IMR-90 (cell line): ENCODE measurements at regions not wholly inside any gene's neighbourhood (a gene's known extent, or its start where the extent isn't known, plus 50 kb on each side); places are given as distances from the start of the nearest gene placed in this dataset.

Source experiments
- ATAC-seq: fragments of 200-7000 bp; cut with Tn5 transposase; 2 replicates; pipeline ENCODE4 v1.9.1; 2020; ENCODE audit warnings: low read depth, mild to moderate bottlenecking, moderate library complexity
- BruUV-seq: library from RNA; stranded (reverse); fragments of 400-500 nt; replicated peaks from 2 replicates; lab custom pipeline; 2021; lab: Mats Ljungman, UMichigan
- CTCF ChIA-PET: fragments of 300-600 bp; formaldehyde crosslinking; extraction: SDS; loops from one replicate; lab custom pipeline; 2021; ENCODE audit warnings: antibody characterized with exemption; lab: Yijun Ruan, JAX
- POLR2A ChIA-PET: fragments of 300-600 bp; sonication (Branson Sonifier 250); formaldehyde crosslinking; loops from one replicate; lab custom pipeline; 2022; ENCODE audit warnings: antibody characterized with exemption; ENCODE audit not compliant: unreplicated experiment; lab: Charles Lee
- DNase-seq: peaks from one replicate; pipeline ENCODE4 v3.0.0; 2013
- H2AFZ ChIP-seq: replicated peaks from 2 replicates; pipeline ENCODE3; 2013; ENCODE audit warnings: low read length, mild to moderate bottlenecking; ENCODE audit not compliant: poor library complexity
- H2AK5ac ChIP-seq: 2 replicates; pipeline ENCODE4 v1.6.1; 2013; ENCODE audit warnings: low read depth, low read length, inconsistent platforms
- H2AK9ac ChIP-seq: replicated peaks from 2 replicates; pipeline ENCODE3; 2013; ENCODE audit warnings: mild to moderate bottlenecking, low read depth, low read length, moderate library complexity; ENCODE audit not compliant: poor library complexity
- H2BK120ac ChIP-seq: 2 replicates; pipeline ENCODE4 v1.6.1; 2013; ENCODE audit warnings: low read depth, low read length, inconsistent platforms
- H2BK15ac ChIP-seq: 3 replicates; pipeline ENCODE4 v1.6.1; 2013; ENCODE audit warnings: low read depth, low read length, inconsistent platforms
- H2BK20ac ChIP-seq: 2 replicates; pipeline ENCODE4 v1.6.1; 2013; ENCODE audit warnings: low read depth, mild to moderate bottlenecking, inconsistent platforms, low read length, moderate library complexity
- H2BK5ac ChIP-seq: 2 replicates; pipeline ENCODE4 v1.6.1; 2013; ENCODE audit warnings: mild to moderate bottlenecking, low read depth, low read length, inconsistent platforms; ENCODE audit not compliant: poor library complexity, severe bottlenecking
- H3K14ac ChIP-seq: replicated peaks from 2 replicates; pipeline ENCODE4 v1.6.1; 2013; ENCODE audit warnings: low read depth, low read length, inconsistent platforms
- H3K18ac ChIP-seq: 2 replicates; pipeline ENCODE4 v1.6.1; 2013; ENCODE audit warnings: low read depth, low read length, control low read depth
- H3K23ac ChIP-seq: 2 replicates; pipeline ENCODE4 v1.6.1; 2013; ENCODE audit warnings: low read depth, low read length, inconsistent platforms
- H3K27ac ChIP-seq: 2 replicates; pipeline ENCODE4 v1.5.1; 2013; ENCODE audit warnings: mild to moderate bottlenecking, control low read depth, low read length; ENCODE audit not compliant: insufficient read depth
- H3K27me3 ChIP-seq: 2 replicates; pipeline ENCODE4 v1.6.1; 2013; ENCODE audit warnings: low read length; ENCODE audit not compliant: control insufficient read depth, insufficient read depth
- H3K36me3 ChIP-seq: 2 replicates; pipeline ENCODE4 v1.6.1; 2013; ENCODE audit warnings: low read length, mixed read lengths; ENCODE audit not compliant: control insufficient read depth, insufficient read depth
- H3K4ac ChIP-seq: 2 replicates; pipeline ENCODE4 v1.6.1; 2013; ENCODE audit warnings: low read depth, low read length, inconsistent platforms
- H3K4me1 ChIP-seq: 2 replicates; pipeline ENCODE4 v1.6.1; 2013; ENCODE audit warnings: low read length, mixed read lengths; ENCODE audit not compliant: control insufficient read depth, insufficient read depth
- H3K4me2 ChIP-seq: 2 replicates; pipeline ENCODE4 v1.6.1; 2013; ENCODE audit warnings: low read depth, mild to moderate bottlenecking, control low read depth, low read length, moderate library complexity
- H3K4me3 ChIP-seq: 2 replicates; pipeline ENCODE4 v1.5.1; 2013; ENCODE audit warnings: low read depth, mild to moderate bottlenecking, control low read depth, low read length, moderate library complexity; ENCODE audit not compliant: insufficient read depth
- H3K56ac ChIP-seq: 2 replicates; pipeline ENCODE4 v1.6.1; 2013; ENCODE audit warnings: low read length, inconsistent platforms; ENCODE audit not compliant: insufficient read depth; ENCODE audit errors: extremely low read depth
- H3K79me1 ChIP-seq, 2 experiments: 2 replicates each; pipeline ENCODE4 v1.6.1; 2013; ENCODE audit warnings: low read length in 2 of 2, inconsistent platforms in 1 of 2, low read depth in 1 of 2
- H3K9ac ChIP-seq: 2 replicates; pipeline ENCODE4 v1.6.1; 2013; ENCODE audit warnings: low read depth, low read length, control low read depth
- H3K9me1 ChIP-seq: 2 replicates; pipeline ENCODE4 v1.6.1; 2013; ENCODE audit warnings: low read length, inconsistent platforms; ENCODE audit not compliant: insufficient read depth
- H3K9me3 ChIP-seq: 2 replicates; pipeline ENCODE4 v1.6.1; 2013; ENCODE audit warnings: low read length; ENCODE audit not compliant: control insufficient read depth, insufficient read depth
- H4K20me1 ChIP-seq: 2 replicates; pipeline ENCODE4 v1.6.1; 2013; ENCODE audit warnings: low read length, inconsistent platforms; ENCODE audit not compliant: insufficient read depth
- H4K5ac ChIP-seq: 2 replicates; pipeline ENCODE4 v1.6.1; 2013; ENCODE audit warnings: mild to moderate bottlenecking, low read depth, low read length, control low read depth
- H4K8ac ChIP-seq, 2 experiments: 2 replicates each; pipeline ENCODE4 v1.6.1; 2013; ENCODE audit warnings: low read depth in 2 of 2, low read length in 2 of 2, control low read depth in 1 of 2, inconsistent platforms in 1 of 2
- H4K91ac ChIP-seq: 2 replicates; pipeline ENCODE4 v1.6.1; 2013; ENCODE audit warnings: low read depth, low read length, inconsistent platforms; ENCODE audit not compliant: insufficient read depth
- FOS ChIP-seq: fragments of 150-350 bp; IDR thresholded peaks from 2 replicates; pipeline ENCODE4 v1.6.1; 2016; ENCODE audit warnings: low read depth, low read length
- MAZ ChIP-seq: IDR thresholded peaks from 2 replicates; pipeline ENCODE4 v1.6.1; 2012; ENCODE audit warnings: low read depth, mild to moderate bottlenecking, low read length, improper control_type of control experiment, moderate library complexity, borderline replicate concordance
- RCOR1 ChIP-seq: IDR thresholded peaks from 2 replicates; pipeline ENCODE4 v1.6.1; 2012; ENCODE audit warnings: mild to moderate bottlenecking, low read length, improper control_type of control experiment; ENCODE audit not compliant: insufficient replicate concordance
- RFX5 ChIP-seq: IDR thresholded peaks from 2 replicates; pipeline ENCODE4 v1.8.0; 2012; ENCODE audit warnings: low read depth, mild to moderate bottlenecking, low read length, moderate library complexity
- SMC3 ChIP-seq: fragments of 150-350 bp; IDR thresholded peaks from 2 replicates; pipeline ENCODE4 v1.6.1; 2016; ENCODE audit warnings: low read depth, mild to moderate bottlenecking, antibody characterized with exemption, low read length, moderate library complexity
- WGBS, 2 experiments: methylation state at CpG; one replicate each; pipeline versions ENCODE4 v1.1.5 to v1.1.7; 2013; ENCODE audit warnings: missing lambda C conversion rate in 2 of 2; ENCODE audit not compliant: insufficient read length in 1 of 2; ENCODE audit errors: extremely low coverage in 2 of 2; 5-methylcytosine and 5-hydroxymethylcytosine counted together
- dilution Hi-C: fragments of 300-500 bp; cut with HindIII; formaldehyde crosslinking; loops from one replicate; pipeline ENCODE4 v1.14.3; 2018; ENCODE audit warnings: low sequenced_read_pairs; ENCODE audit not compliant: unreplicated experiment
- in situ Hi-C: fragments of 300-500 bp; cut with MboI; formaldehyde crosslinking; loops from 3 replicates; pipeline ENCODE4 v1.14.3; 2019; ENCODE audit warnings: low sequenced_read_pairs, inconsistent platforms, mixed read lengths
- intact Hi-C: fragments of 100-400 bp; cut with micrococcal nuclease; formaldehyde crosslinking; loops from 2 replicates; pipeline ENCODE4 v1.10.0; 2022
- TF ChIP-seq, protein P1 (sequence below): fragments of 150-350 bp; IDR thresholded peaks from 2 replicates; pipeline ENCODE4 v1.6.1; 2016; ENCODE audit warnings: low read depth, mild to moderate bottlenecking, low read length, moderate library complexity, borderline replicate concordance

DNA sequence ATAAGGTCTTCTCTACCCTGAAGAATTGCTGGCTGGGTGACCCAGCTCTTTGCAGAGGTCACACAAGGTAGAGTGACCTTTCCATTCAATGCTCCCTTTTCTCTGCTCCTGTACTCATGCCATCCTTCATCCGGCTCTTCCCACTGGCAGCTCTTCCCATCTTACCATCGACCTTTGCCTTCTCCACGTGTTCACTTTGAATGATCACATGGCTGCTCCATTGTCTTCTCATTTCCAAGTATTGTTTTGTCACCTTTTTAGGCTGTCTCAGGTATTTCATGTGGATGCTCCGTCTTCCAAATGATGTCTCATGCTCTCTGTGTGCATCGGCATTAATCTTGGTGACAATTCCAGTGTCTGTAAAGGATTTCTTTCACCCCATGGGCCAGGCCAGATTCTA lies 76.6 kb upstream of the ONECUT1 start:
- Histone ChIP-seq H3K9me3 (peaks cover 5% of the 10 kb centered on the region; the same call in 1 of the 2 replicates), H3K4ac (no peak overlapping the region), H3K4me1 (no peaks in the 10 kb centered on the region), H2BK20ac (no peak overlapping the region), H2AK5ac (no peak overlapping the region), H3K56ac (no peak overlapping the region), H3K36me3 (no peaks in the 10 kb centered on the region), H3K9me1 (no peaks in the 10 kb centered on the region), H3K23ac (no peak overlapping the region), H2AFZ (no peak overlapping the region), H4K8ac (no peak overlapping the region), H3K14ac (no peak overlapping the region), H3K27ac (no peak overlapping the region), H3K4me3 (no peak overlapping the region), H3K9ac (no peak overlapping the region), H2BK5ac (no peak overlapping the region), H3K4me2 (no peak overlapping the region), H4K91ac (no peak overlapping the region), H3K18ac (no peak overlapping the region), H4K5ac (no peak overlapping the region), H2BK120ac (no peak overlapping the region), H4K20me1 (no peaks in the 10 kb centered on the region), H2AK9ac (no peak overlapping the region), H3K27me3 (no peaks in the 10 kb centered on the region), H3K79me1 (no peaks in the 10 kb centered on the region), H2BK15ac (no peak overlapping the region)
- ATAC-seq (no peak), DNase-seq (no peak)
- dilution Hi-C loops = no loop called here
- CTCF ChIA-PET = interaction anchor here (0.6 kb wide), 1 partner anchor 1224 kb away, joined by 4 read pairs; no protein-coding TSS in a partner anchor
- BruUV-seq = no TSS peak
- no peak for TF ChIP-seq SMC3
- TF ChIP-seq FOS = no peak
- TF ChIP-seq, protein P1, sequence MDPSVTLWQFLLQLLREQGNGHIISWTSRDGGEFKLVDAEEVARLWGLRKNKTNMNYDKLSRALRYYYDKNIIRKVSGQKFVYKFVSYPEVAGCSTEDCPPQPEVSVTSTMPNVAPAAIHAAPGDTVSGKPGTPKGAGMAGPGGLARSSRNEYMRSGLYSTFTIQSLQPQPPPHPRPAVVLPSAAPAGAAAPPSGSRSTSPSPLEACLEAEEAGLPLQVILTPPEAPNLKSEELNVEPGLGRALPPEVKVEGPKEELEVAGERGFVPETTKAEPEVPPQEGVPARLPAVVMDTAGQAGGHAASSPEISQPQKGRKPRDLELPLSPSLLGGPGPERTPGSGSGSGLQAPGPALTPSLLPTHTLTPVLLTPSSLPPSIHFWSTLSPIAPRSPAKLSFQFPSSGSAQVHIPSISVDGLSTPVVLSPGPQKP = no peak
- TF ChIP-seq RCOR1 = no peak
- no peak for TF ChIP-seq MAZ
- TF ChIP-seq RFX5 = no peak
- in situ Hi-C loops = no loop called here
- WGBS, 2 experiments = 41% methylated on average over 5 of the region's 5 CpGs; no CpG with 5 or more reads in 1 of the 2 experiments
- POLR2A ChIA-PET = interaction anchor here (0.6 kb wide), 1 partner anchor 337 kb away, joined by 4 read pairs; no protein-coding TSS in a partner anchor
- intact Hi-C loops = no loop called here
